Amygdala (tissue), 56 donors: ENCODE measurements at regions not wholly inside any gene's neighbourhood (a gene's known extent, or its start where the extent isn't known, plus 50 kb on each side); places are given as distances from the start of the nearest gene placed in this dataset.

Source experiments
- DNase-seq, 56 donors: peaks; one replicate each; lab custom pipeline; 2025; lab: John Stamatoyannopoulos, UW

GRCh38 chr9:110105107-110105506 lies 102.9 kb downstream of the C9orf152 start:
- DNase-seq = no peak

GRCh38 chr9:110106661-110107060 lies 101.3 kb downstream of the C9orf152 start:
- no peak for DNase-seq

- no peak for DNase-seq
These were observed 98.4 kb downstream of the C9orf152 start for GRCh38 chr9:110109333-110110092.

GRCh38 chr9:110110154-110110553 lies 97.8 kb downstream of the C9orf152 start:
- DNase-seq = no peak

- DNase-seq = no peak
These were observed 96.1 kb downstream of the C9orf152 start for GRCh38 chr9:110111868-110112267.

- no peak for DNase-seq
These were observed 95.2 kb downstream of the C9orf152 start for GRCh38 chr9:110112792-110113191.

GRCh38 chr9:110114086-110114858 lies 93.7 kb downstream of the C9orf152 start:
- no peak for DNase-seq

- no peak for DNase-seq
These were observed 93.1 kb downstream of the C9orf152 start for GRCh38 chr9:110114859-110115201.

GRCh38 chr9:110115341-110115820 lies 92.6 kb downstream of the C9orf152 start:
- DNase-seq = peak in 9 of 56 donors; percentile 7 to 33 (median 29)

- no peak for DNase-seq
These were observed 92.0 kb downstream of the C9orf152 start for GRCh38 chr9:110115826-110116542.

- no peak for DNase-seq
These were observed 91.4 kb downstream of the C9orf152 start for GRCh38 chr9:110116543-110116885.

- no peak for DNase-seq
These were observed 86.8 kb downstream of the C9orf152 start for GRCh38 chr9:110121170-110121569.

- no peak for DNase-seq
These were observed 84.4 kb downstream of the C9orf152 start for GRCh38 chr9:110123341-110124095.

- no peak for DNase-seq
These were observed 83.5 kb downstream of the C9orf152 start for GRCh38 chr9:110124439-110124838.

GRCh38 chr9:110125207-110125751 lies 82.7 kb downstream of the C9orf152 start:
- DNase-seq = peak in 17 of 56 donors; percentile 7 to 65 (median 28)

GRCh38 chr9:110125763-110126351 lies 82.1 kb downstream of the C9orf152 start:
- no peak for DNase-seq

- DNase-seq = no peak
These were observed 81.4 kb downstream of the C9orf152 start for GRCh38 chr9:110126499-110126941.

- DNase-seq = no peak
These were observed 80.7 kb downstream of the C9orf152 start for GRCh38 chr9:110126986-110127864.
